Colonic mucosa (tissue), 4 donors: ENCODE measurements at regions not wholly inside any gene's neighbourhood (a gene's known extent, or its start where the extent isn't known, plus 50 kb on each side); places are given as distances from the start of the nearest gene placed in this dataset.

Experiments
- DNase-seq: peaks from one replicate; pipeline ENCODE4 v3.0.0-alpha.2; 2020
- H3K27ac ChIP-seq: fragments of 200-600 bp; one replicate; pipeline ENCODE4 v1.8.0; 2021
- H3K27me3 ChIP-seq: fragments of 200-600 bp; one replicate; pipeline ENCODE4 v1.8.0; 2021
- H3K36me3 ChIP-seq: fragments of 200-600 bp; one replicate; pipeline ENCODE4 v1.8.0; 2021
- H3K4me1 ChIP-seq: fragments of 200-600 bp; one replicate; pipeline ENCODE4 v1.8.0; 2021; ENCODE audit warnings: mild to moderate bottlenecking
- H3K4me3 ChIP-seq: fragments of 200-600 bp; one replicate; pipeline ENCODE4 v1.8.0; 2021
- H3K9ac ChIP-seq, 2 donors: one replicate each; pipeline ENCODE4 v1.7.0; 2013; ENCODE audit warnings: control low read depth in 2 of 2, low read depth in 2 of 2, low read length in 2 of 2
- H3K9me3 ChIP-seq: fragments of 200-600 bp; one replicate; pipeline ENCODE4 v1.8.0; 2021
- intact Hi-C: fragments of 100-400 bp; cut with DNase I; formaldehyde crosslinking; loops from one replicate; pipeline ENCODE4 v1.14.1; 2022
- TF ChIP-seq, protein P1 (sequence below): fragments of 200-600 bp; IDR thresholded peaks from one replicate; pipeline ENCODE4 v1.8.0; 2022; ENCODE audit warnings: antibody characterized with exemption, mild to moderate bottlenecking
- donor health status: healthy.
- donor health status: DM: no; HTN: no; CAD: no.
- donor health status: DM: no; HTN: no; CAD: no.

DNA sequence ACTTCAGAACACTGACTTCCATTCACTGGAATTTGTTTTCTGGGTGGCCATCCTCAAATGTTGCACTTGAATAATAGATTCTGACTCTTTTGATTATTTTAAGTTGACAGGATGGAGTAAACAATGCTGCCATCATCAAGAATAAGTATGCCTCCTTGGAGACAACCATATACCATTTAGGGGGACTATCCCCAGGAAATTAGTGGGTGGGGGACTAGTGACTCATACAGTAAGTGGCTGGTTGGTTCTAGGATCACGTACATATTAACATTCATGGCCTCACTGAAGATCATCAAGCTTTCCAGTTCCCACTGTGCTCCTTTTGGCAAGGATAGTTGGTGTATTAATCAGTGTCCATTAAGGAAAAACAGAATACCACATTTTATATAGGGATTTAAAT, 615.2 kb downstream of the CCSER2 start:
- DNase-seq, result no peak
- TF ChIP-seq, protein P1, sequence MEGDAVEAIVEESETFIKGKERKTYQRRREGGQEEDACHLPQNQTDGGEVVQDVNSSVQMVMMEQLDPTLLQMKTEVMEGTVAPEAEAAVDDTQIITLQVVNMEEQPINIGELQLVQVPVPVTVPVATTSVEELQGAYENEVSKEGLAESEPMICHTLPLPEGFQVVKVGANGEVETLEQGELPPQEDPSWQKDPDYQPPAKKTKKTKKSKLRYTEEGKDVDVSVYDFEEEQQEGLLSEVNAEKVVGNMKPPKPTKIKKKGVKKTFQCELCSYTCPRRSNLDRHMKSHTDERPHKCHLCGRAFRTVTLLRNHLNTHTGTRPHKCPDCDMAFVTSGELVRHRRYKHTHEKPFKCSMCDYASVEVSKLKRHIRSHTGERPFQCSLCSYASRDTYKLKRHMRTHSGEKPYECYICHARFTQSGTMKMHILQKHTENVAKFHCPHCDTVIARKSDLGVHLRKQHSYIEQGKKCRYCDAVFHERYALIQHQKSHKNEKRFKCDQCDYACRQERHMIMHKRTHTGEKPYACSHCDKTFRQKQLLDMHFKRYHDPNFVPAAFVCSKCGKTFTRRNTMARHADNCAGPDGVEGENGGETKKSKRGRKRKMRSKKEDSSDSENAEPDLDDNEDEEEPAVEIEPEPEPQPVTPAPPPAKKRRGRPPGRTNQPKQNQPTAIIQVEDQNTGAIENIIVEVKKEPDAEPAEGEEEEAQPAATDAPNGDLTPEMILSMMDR, result no peak
- Histone ChIP-seq H3K9me3 (no peaks in the 10 kb centered on the region), H3K27me3 (no peaks in the 10 kb centered on the region), H3K4me3 (no peak overlapping the region), H3K27ac (no peak overlapping the region), H3K9ac (no peak overlapping the region), H3K4me1 (no peaks in the 10 kb centered on the region), H3K36me3 (no peaks in the 10 kb centered on the region)
- intact Hi-C loops, result no loop called here

DNA sequence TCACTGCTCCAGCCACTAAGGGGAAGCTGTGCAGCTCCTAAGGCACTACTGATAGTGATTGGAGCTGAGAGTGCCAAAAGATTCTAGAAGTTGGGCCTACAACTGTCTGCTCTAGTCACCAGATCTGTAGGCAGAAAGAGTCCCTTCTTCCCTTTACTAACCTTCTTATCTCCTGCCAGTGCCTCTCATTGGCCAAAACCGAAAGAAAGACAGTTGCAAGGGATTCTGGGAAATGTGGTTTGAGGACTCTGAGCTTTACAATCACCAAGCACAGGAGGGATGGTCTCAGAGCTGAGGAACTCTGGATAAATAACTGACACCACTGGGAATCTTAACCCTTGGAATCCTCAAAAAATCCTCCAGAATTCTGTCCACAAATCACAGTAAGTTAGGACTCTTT, 615.8 kb downstream of the CCSER2 start:
- Histone ChIP-seq H3K36me3 (no peaks in the 10 kb centered on the region), H3K9me3 (no peaks in the 10 kb centered on the region), H3K27me3 (no peaks in the 10 kb centered on the region), H3K27ac (no peak overlapping the region), H3K9ac (no peak overlapping the region), H3K4me3 (no peak overlapping the region), H3K4me1 (no peaks in the 10 kb centered on the region)
- DNase-seq, result no peak
- TF ChIP-seq, protein P1, result no peak
- intact Hi-C loops, result no loop called here

DNA sequence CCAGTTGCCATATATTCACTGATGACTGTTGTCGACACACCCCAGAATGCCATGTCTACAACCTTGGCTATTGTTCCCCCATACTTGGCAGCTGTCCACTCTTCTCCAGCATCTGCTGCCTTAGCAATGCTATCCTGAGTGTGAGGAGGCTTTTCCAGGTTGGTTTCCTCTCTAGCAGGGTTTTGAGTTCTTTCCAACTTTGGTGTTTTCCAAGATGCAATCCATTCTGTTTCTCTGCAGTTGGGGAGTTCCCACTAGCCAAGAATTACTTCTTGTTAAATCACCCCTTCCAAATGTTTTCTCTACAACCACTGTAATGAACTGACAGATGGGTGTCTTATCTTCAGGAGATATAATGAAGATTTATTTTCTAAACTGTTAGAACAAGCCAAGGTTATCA, 617.4 kb downstream of the CCSER2 start:
- TF ChIP-seq, protein P1, result no peak
- DNase-seq, result no peak
- Histone ChIP-seq H3K27ac (no peak overlapping the region), H3K9me3 (no peaks in the 10 kb centered on the region), H3K36me3 (no peaks in the 10 kb centered on the region), H3K27me3 (no peaks in the 10 kb centered on the region), H3K9ac (no peak overlapping the region), H3K4me3 (no peak overlapping the region), H3K4me1 (no peaks in the 10 kb centered on the region)
- intact Hi-C loops, result no loop called here

GRCh38 chr10:84946904-84947303, 618.5 kb downstream of the CCSER2 start:
- H3K27ac ChIP-seq, result no peak overlapping the region
- H3K36me3 ChIP-seq, result no peaks in the 10 kb centered on the region
- TF ChIP-seq, protein P1, result no peak
- H3K9me3 ChIP-seq, result no peaks in the 10 kb centered on the region
- H3K4me3 ChIP-seq, result no peak overlapping the region
- no peak overlapping the region for H3K9ac ChIP-seq
- DNase-seq, result no peak
- no peaks in the 10 kb centered on the region for H3K27me3 ChIP-seq
- no peaks in the 10 kb centered on the region for H3K4me1 ChIP-seq
- intact Hi-C loops, result no loop called here

DNA sequence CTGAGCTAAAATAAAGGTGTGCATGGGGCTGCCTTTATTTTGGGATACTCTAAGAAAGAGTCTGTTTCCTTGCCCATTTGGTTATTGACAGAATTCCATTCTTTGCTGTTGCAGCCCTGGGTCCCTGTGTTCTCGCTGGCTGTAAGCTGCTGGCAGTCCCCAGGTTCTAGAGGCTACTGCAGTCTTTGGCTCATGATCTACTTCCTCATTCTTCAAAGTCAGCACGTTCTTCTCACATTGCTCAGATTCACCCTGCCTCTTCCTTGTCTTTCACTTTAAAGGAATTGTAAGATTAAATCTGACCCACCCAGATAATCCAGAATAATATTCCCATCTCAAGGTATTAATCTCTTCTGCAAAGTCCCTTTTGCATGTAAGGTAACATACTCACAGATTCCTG, 620.3 kb downstream of the CCSER2 start:
- H3K4me1 ChIP-seq, result no peaks in the 10 kb centered on the region
- no peak overlapping the region for H3K9ac ChIP-seq
- H3K4me3 ChIP-seq, result no peak overlapping the region
- intact Hi-C loops, result no loop called here
- no peaks in the 10 kb centered on the region for H3K36me3 ChIP-seq
- TF ChIP-seq, protein P1, result no peak
- no peak for DNase-seq
- no peak overlapping the region for H3K27ac ChIP-seq
- no peaks in the 10 kb centered on the region for H3K27me3 ChIP-seq
- no peaks in the 10 kb centered on the region for H3K9me3 ChIP-seq

- TF ChIP-seq, protein P1, result no peak
- Histone ChIP-seq H3K27me3 (no peaks in the 10 kb centered on the region), H3K4me1 (no peaks in the 10 kb centered on the region), H3K4me3 (no peak overlapping the region), H3K36me3 (no peaks in the 10 kb centered on the region), H3K9me3 (no peaks in the 10 kb centered on the region), H3K27ac (no peak overlapping the region), H3K9ac (no peak overlapping the region)
- no peak for DNase-seq
- intact Hi-C loops, result no loop called here
These were observed 623.2 kb downstream of the CCSER2 start for GRCh38 chr10:84951616-84952015.
